ENCODE measurements at regions not wholly inside any gene's neighbourhood (a gene's known extent, or its start where the extent isn't known, plus 50 kb on each side); places are given as distances from the start of the nearest gene placed in this dataset.

- Histone ChIP-seq H2BK15ac (ENCODE audit: low read length) (no peak overlapping the region), H3K36me3 (replicated peaks in 1 of 2; ENCODE audit: control insufficient read depth in 2 of 2, insufficient read depth in 2 of 2, low read length in 2 of 2) (no peaks in the 10 kb centered on the region), H2AK5ac (ENCODE audit: low read depth, low read length) (no peak overlapping the region), H3K9me3 (replicated peaks in 1 of 2; ENCODE audit: control insufficient read depth in 2 of 2, insufficient read depth in 1 of 2, low read depth in 1 of 2, low read length in 2 of 2) (no peaks in the 10 kb centered on the region), H2BK12ac (ENCODE audit: low read length) (no peak overlapping the region), H3K4me2 (ENCODE audit: insufficient read depth, low read length, poor library complexity, severe bottlenecking) (no peak overlapping the region), H3K4me3 (ENCODE audit: low read length in 2 of 2) (no peak overlapping the region), H3K27ac (replicated peaks; ENCODE audit: low read length) (no peak overlapping the region), H3K79me1 (ENCODE audit: low read depth, low read length) (no peaks in the 10 kb centered on the region), H3K14ac (ENCODE audit: low read length) (no peak overlapping the region), H2BK120ac (ENCODE audit: low read depth, low read length) (no peak overlapping the region), H4K8ac (ENCODE audit: low read depth, low read length) (no peak overlapping the region), H2AFZ (ENCODE audit: low read length) (no peak overlapping the region), H3K4ac (ENCODE audit: low read length) (no peak overlapping the region), H3K9ac (ENCODE audit: low read depth, low read length, poor library complexity) (no peak overlapping the region), H2BK5ac (ENCODE audit: low read length) (no peak overlapping the region), H3K4me1 (ENCODE audit: control insufficient read depth in 2 of 2, insufficient read depth in 1 of 2, low read depth in 1 of 2, low read length in 2 of 2) (no peaks in the 10 kb centered on the region), H3K18ac (ENCODE audit: low read length) (no peak overlapping the region), H4K91ac (ENCODE audit: low read depth, low read length, poor library complexity) (no peak overlapping the region), H3K27me3 (ENCODE audit: control insufficient read depth in 3 of 3, insufficient read depth in 3 of 3, low read depth in 1 of 3, low read length in 3 of 3) (no peaks in the 10 kb centered on the region), H3K23ac (ENCODE audit: low read depth, low read length, poor library complexity) (no peak overlapping the region)
- DNase-seq (ENCODE audit: low spot score), result no peak
- no CpG with 5 or more reads among the region's 3 CpGs for WGBS, 2 donors (ENCODE audit: extremely low coverage in 2 of 2, insufficient read length in 2 of 2, insufficient replicate concordance in 1 of 2)
Measured at GRCh38 chr2:118658596-118659198, 188.8 kb downstream of the EN1 start.

GRCh38 chr2:118657466-118657865, 190.0 kb downstream of the EN1 start:
- Histone ChIP-seq H3K27ac (replicated peaks; ENCODE audit: low read length) (no peak overlapping the region), H3K9me3 (replicated peaks in 1 of 2; ENCODE audit: control insufficient read depth in 2 of 2, insufficient read depth in 1 of 2, low read depth in 1 of 2, low read length in 2 of 2) (no peaks in the 10 kb centered on the region), H2AFZ (ENCODE audit: low read length) (no peak overlapping the region), H3K14ac (ENCODE audit: low read length) (no peak overlapping the region), H3K36me3 (replicated peaks in 1 of 2; ENCODE audit: control insufficient read depth in 2 of 2, insufficient read depth in 2 of 2, low read length in 2 of 2) (no peaks in the 10 kb centered on the region), H2BK5ac (ENCODE audit: low read length) (no peak overlapping the region), H3K27me3 (ENCODE audit: control insufficient read depth in 3 of 3, insufficient read depth in 3 of 3, low read depth in 1 of 3, low read length in 3 of 3) (no peaks in the 10 kb centered on the region), H2BK12ac (ENCODE audit: low read length) (no peak overlapping the region), H3K4ac (ENCODE audit: low read length) (no peak overlapping the region), H3K23ac (ENCODE audit: low read depth, low read length, poor library complexity) (no peak overlapping the region), H2BK120ac (ENCODE audit: low read depth, low read length) (no peak overlapping the region), H3K18ac (ENCODE audit: low read length) (no peak overlapping the region), H2AK5ac (ENCODE audit: low read depth, low read length) (no peak overlapping the region), H3K4me3 (ENCODE audit: low read length in 2 of 2) (no peak overlapping the region), H3K4me1 (ENCODE audit: control insufficient read depth in 2 of 2, insufficient read depth in 1 of 2, low read depth in 1 of 2, low read length in 2 of 2) (no peaks in the 10 kb centered on the region), H3K4me2 (ENCODE audit: insufficient read depth, low read length, poor library complexity, severe bottlenecking) (no peak overlapping the region), H2BK15ac (ENCODE audit: low read length) (no peak overlapping the region), H3K79me1 (ENCODE audit: low read depth, low read length) (no peaks in the 10 kb centered on the region), H4K8ac (ENCODE audit: low read depth, low read length) (no peak overlapping the region), H3K9ac (ENCODE audit: low read depth, low read length, poor library complexity) (no peak overlapping the region), H4K91ac (ENCODE audit: low read depth, low read length, poor library complexity) (no peak overlapping the region)
- DNase-seq (ENCODE audit: low spot score), result no peak
- whole genome bisulfite sequencing, 2 donors (ENCODE audit: extremely low coverage in 2 of 2, insufficient read length in 2 of 2, insufficient replicate concordance in 1 of 2), result no CpG with 5 or more reads among the region's 2 CpGs

GRCh38 chr2:118654945-118655344, 192.5 kb downstream of the EN1 start:
- H3K23ac ChIP-seq (ENCODE audit: low read depth, low read length, poor library complexity), result no peak overlapping the region
- H4K91ac ChIP-seq (ENCODE audit: low read depth, low read length, poor library complexity), result no peak overlapping the region
- H4K8ac ChIP-seq (ENCODE audit: low read depth, low read length), result no peak overlapping the region
- no peak overlapping the region for H2BK15ac ChIP-seq (ENCODE audit: low read length)
- no peak overlapping the region for H3K4ac ChIP-seq (ENCODE audit: low read length)
- no CpG with 5 or more reads among the region's 1 CpG for WGBS, 2 donors (ENCODE audit: extremely low coverage in 2 of 2, insufficient read length in 2 of 2, insufficient replicate concordance in 1 of 2)
- no peaks in the 10 kb centered on the region for H3K79me1 ChIP-seq (ENCODE audit: low read depth, low read length)
- H2AFZ ChIP-seq (ENCODE audit: low read length), result no peak overlapping the region
- no peak overlapping the region for H3K4me3 ChIP-seq (ENCODE audit: low read length in 2 of 2)
- H3K4me2 ChIP-seq (ENCODE audit: insufficient read depth, low read length, poor library complexity, severe bottlenecking), result no peak overlapping the region
- no peak overlapping the region for H2AK5ac ChIP-seq (ENCODE audit: low read depth, low read length)
- DNase-seq (ENCODE audit: low spot score), result no peak
- H2BK12ac ChIP-seq (ENCODE audit: low read length), result no peak overlapping the region
- no peak overlapping the region for H3K27ac ChIP-seq (replicated peaks; ENCODE audit: low read length)
- H3K9ac ChIP-seq (ENCODE audit: low read depth, low read length, poor library complexity), result no peak overlapping the region
- H3K36me3 ChIP-seq (replicated peaks in 1 of 2; ENCODE audit: control insufficient read depth in 2 of 2, insufficient read depth in 2 of 2, low read length in 2 of 2), result no peaks in the 10 kb centered on the region
- H3K9me3 ChIP-seq (replicated peaks in 1 of 2; ENCODE audit: control insufficient read depth in 2 of 2, insufficient read depth in 1 of 2, low read depth in 1 of 2, low read length in 2 of 2), result no peaks in the 10 kb centered on the region
- H3K14ac ChIP-seq (ENCODE audit: low read length), result no peak overlapping the region
- no peak overlapping the region for H2BK120ac ChIP-seq (ENCODE audit: low read depth, low read length)
- no peaks in the 10 kb centered on the region for H3K27me3 ChIP-seq (ENCODE audit: control insufficient read depth in 3 of 3, insufficient read depth in 3 of 3, low read depth in 1 of 3, low read length in 3 of 3)
- no peaks in the 10 kb centered on the region for H3K4me1 ChIP-seq (ENCODE audit: control insufficient read depth in 2 of 2, insufficient read depth in 1 of 2, low read depth in 1 of 2, low read length in 2 of 2)
- no peak overlapping the region for H3K18ac ChIP-seq (ENCODE audit: low read length)
- H2BK5ac ChIP-seq (ENCODE audit: low read length), result no peak overlapping the region

- DNase-seq (ENCODE audit: low spot score), result no peak
- no peak overlapping the region for H2BK15ac ChIP-seq (ENCODE audit: low read length)
- no peak overlapping the region for H2BK5ac ChIP-seq (ENCODE audit: low read length)
- no peak overlapping the region for H2BK120ac ChIP-seq (ENCODE audit: low read depth, low read length)
- no peaks in the 10 kb centered on the region for H3K9me3 ChIP-seq (replicated peaks in 1 of 2; ENCODE audit: control insufficient read depth in 2 of 2, insufficient read depth in 1 of 2, low read depth in 1 of 2, low read length in 2 of 2)
- no peak overlapping the region for H2BK12ac ChIP-seq (ENCODE audit: low read length)
- no peaks in the 10 kb centered on the region for H3K27me3 ChIP-seq (ENCODE audit: control insufficient read depth in 3 of 3, insufficient read depth in 3 of 3, low read depth in 1 of 3, low read length in 3 of 3)
- no peak overlapping the region for H3K27ac ChIP-seq (replicated peaks; ENCODE audit: low read length)
- no peak overlapping the region for H4K91ac ChIP-seq (ENCODE audit: low read depth, low read length, poor library complexity)
- H3K18ac ChIP-seq (ENCODE audit: low read length), result no peak overlapping the region
- no peak overlapping the region for H3K9ac ChIP-seq (ENCODE audit: low read depth, low read length, poor library complexity)
- no peak overlapping the region for H3K14ac ChIP-seq (ENCODE audit: low read length)
- H3K23ac ChIP-seq (ENCODE audit: low read depth, low read length, poor library complexity), result no peak overlapping the region
- no peak overlapping the region for H3K4me3 ChIP-seq (ENCODE audit: low read length in 2 of 2)
- no peak overlapping the region for H3K4me2 ChIP-seq (ENCODE audit: insufficient read depth, low read length, poor library complexity, severe bottlenecking)
- H4K8ac ChIP-seq (ENCODE audit: low read depth, low read length), result no peak overlapping the region
- no peaks in the 10 kb centered on the region for H3K36me3 ChIP-seq (replicated peaks in 1 of 2; ENCODE audit: control insufficient read depth in 2 of 2, insufficient read depth in 2 of 2, low read length in 2 of 2)
- H2AK5ac ChIP-seq (ENCODE audit: low read depth, low read length), result no peak overlapping the region
- no peaks in the 10 kb centered on the region for H3K4me1 ChIP-seq (ENCODE audit: control insufficient read depth in 2 of 2, insufficient read depth in 1 of 2, low read depth in 1 of 2, low read length in 2 of 2)
- H3K4ac ChIP-seq (ENCODE audit: low read length), result no peak overlapping the region
- H3K79me1 ChIP-seq (ENCODE audit: low read depth, low read length), result no peaks in the 10 kb centered on the region
- no peak overlapping the region for H2AFZ ChIP-seq (ENCODE audit: low read length)
Measured at GRCh38 chr2:118650327-118650726, 197.1 kb downstream of the EN1 start.
